ENCODE measurements at regions not wholly inside any gene's neighbourhood (a gene's known extent, or its start where the extent isn't known, plus 50 kb on each side); places are given as distances from the start of the nearest gene placed in this dataset. TPM values are rescaled to one million over a fixed set of nuclear protein-coding genes. Genes with fewer than 3 reads are reported as not detected.

DNA sequence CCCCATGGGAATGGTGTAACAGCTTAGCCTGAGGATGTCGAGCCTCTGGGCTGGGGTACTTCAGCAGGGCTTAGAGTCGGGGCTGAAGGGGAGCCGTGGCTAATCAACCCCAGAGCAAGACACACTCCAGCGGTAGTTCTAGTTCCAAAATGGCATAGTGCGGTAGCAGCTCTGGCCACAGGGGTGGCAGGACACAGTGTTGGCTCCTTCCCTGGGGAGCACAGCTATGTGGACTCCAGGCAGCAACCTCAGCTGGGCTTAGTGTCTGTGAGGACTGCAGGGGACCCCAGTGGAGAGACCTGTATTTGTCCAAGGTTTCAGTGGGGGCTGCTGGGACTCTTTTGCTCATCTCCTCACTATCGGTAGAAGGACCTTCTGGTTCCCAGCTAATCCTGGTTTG, 70.8 kb upstream of the PCDH20 start:
- ATAC-seq (ENCODE audit: low FRiP score) (no peak), DNase-seq (ENCODE audit: low spot score) (no peak)
- TF ChIP-seq, protein P1, sequence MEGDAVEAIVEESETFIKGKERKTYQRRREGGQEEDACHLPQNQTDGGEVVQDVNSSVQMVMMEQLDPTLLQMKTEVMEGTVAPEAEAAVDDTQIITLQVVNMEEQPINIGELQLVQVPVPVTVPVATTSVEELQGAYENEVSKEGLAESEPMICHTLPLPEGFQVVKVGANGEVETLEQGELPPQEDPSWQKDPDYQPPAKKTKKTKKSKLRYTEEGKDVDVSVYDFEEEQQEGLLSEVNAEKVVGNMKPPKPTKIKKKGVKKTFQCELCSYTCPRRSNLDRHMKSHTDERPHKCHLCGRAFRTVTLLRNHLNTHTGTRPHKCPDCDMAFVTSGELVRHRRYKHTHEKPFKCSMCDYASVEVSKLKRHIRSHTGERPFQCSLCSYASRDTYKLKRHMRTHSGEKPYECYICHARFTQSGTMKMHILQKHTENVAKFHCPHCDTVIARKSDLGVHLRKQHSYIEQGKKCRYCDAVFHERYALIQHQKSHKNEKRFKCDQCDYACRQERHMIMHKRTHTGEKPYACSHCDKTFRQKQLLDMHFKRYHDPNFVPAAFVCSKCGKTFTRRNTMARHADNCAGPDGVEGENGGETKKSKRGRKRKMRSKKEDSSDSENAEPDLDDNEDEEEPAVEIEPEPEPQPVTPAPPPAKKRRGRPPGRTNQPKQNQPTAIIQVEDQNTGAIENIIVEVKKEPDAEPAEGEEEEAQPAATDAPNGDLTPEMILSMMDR (IDR thresholded peaks at IDR 0.05) = no peak

DNA sequence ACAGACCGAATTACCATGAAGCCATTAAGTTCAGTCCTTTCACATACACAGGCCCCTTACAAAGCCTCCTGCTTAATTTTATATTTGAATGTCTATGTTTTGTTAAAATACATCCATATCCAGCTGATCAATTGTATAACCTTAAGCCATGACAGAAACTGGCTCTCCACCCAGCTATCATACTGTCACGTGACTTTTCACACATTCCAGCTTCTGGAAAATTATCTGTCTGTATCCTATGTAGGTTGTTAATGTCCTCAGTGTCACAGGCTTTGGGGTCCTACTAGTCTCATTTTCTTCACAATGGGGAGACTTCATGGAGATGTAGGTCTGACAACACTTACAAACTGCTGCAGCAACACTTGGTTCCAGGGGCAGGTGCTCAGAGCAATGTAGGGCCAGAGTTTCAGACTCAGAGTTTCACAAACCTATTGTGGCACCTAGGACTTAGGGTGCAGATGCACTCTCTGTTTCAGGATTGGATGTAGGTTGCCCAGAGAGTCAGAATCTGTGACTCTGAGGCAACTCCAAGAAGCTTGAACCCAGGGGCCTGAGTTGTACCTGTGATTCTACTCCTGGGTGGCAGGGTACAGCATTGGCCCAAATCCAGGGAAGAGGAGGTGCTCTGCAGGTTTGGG, 69.6 kb upstream of the PCDH20 start:
- DNase-seq (ENCODE audit: low spot score) (no peak), ATAC-seq (ENCODE audit: low FRiP score) (no peak)
- TF ChIP-seq, protein P1 (IDR thresholded peaks at IDR 0.05) = no peak

DNA sequence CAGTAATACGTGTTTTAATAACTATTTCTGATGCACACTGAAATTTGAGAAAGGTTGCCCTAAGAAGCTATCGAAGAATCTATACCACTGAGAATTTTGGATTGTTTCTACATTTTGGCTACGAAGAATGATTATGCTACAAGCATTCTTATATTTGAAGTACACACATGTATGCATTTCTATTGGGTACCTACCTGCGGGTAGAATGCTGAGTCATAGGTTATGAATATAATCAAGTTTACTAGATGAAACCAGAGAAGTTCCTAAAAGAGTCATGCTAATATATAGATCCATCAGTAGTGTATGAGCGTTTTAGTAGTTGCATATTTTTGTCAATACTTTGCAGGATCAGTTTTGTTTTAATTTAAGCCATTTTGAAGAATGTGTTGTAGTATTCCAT, 62.0 kb upstream of the PCDH20 start:
- TF ChIP-seq, protein P1 (IDR thresholded peaks at IDR 0.05) = no peak
- DNase-seq (ENCODE audit: low spot score) = no peak
- ATAC-seq (ENCODE audit: low FRiP score) = no peak

DNA sequence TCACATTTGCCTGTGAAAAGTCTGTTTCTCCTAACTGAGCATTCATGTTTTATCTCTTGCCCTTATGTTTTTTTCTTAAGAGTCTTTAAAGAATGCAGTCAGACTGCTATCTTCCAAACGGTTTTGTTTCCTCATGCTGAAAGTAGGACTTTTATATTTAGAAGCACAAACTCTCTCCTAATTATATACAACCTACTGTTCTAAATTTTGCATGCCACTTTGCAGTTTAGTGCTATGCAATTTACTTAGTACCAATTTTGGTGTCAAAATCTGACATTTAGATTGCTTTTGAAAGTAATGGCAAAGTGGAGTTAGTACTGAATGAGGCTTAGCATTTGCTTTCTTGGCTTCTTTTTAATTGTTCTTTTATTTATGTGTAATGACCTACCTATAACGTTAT, 55.1 kb upstream of the PCDH20 start:
- DNase-seq (ENCODE audit: low spot score) (no peak), ATAC-seq (ENCODE audit: low FRiP score) (no peak)
- TF ChIP-seq, protein P1 (IDR thresholded peaks at IDR 0.05) = no peak

DNA sequence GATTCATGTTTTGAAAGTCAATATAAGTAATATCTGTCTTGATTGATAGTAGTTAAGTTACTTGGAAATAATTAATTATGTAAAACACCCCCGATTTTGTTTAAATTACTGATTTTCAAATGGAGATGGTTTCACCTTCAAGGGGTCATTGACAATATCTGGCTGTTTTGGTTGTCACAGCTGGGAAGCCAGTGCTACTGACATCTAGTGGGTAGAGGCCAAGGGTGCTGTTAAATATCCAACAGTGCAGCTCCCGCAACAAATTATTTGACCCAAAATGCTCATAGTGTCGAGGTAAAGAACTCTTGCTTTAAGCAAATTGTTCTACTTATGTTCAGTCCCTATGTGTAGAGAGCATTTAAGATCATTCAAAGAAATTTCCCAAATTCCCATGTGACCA, 50.6 kb upstream of the PCDH20 start:
- ATAC-seq (ENCODE audit: low FRiP score) (no peak), DNase-seq (ENCODE audit: low spot score) (no peak)
- TF ChIP-seq, protein P1 (IDR thresholded peaks at IDR 0.05) = no peak

Small RNA genes lying in the stretch of these regions (small RNA-seq; reads per million reads assigned to genes)
- gene AL353765.1 (not detected), gene AL356102.1 (not detected), gene MIR4704 (not detected), gene MIR548X2 (not detected), gene RNU6-81P (not detected)

Measured in omental fat pad (tissue), 3 donors.